Erythroblast (primary cell): ENCODE measurements at regions not wholly inside any gene's neighbourhood (a gene's known extent, or its start where the extent isn't known, plus 50 kb on each side); places are given as distances from the start of the nearest gene placed in this dataset.
A peak's percentile ranks its signal among the peaks of the same experiment; 100 is the strongest.
"Not testable (repeated sequence)": the region's sequence is repeated elsewhere in the genome, so short reads cannot be mapped to it uniquely, and the experiment has no call there.

Experiments used
- DNase-seq, 2 experiments: peaks; one replicate each; lab custom pipeline; 2025; lab: John Stamatoyannopoulos, UW
- GATA1 ChIP-seq: IDR thresholded peaks from 2 replicates; pipeline ENCODE4 v1.6.1; 2011; ENCODE audit warnings: low read depth, mild to moderate bottlenecking, control low read depth, low read length, moderate library complexity
- POLR2A ChIP-seq: IDR thresholded peaks from 2 replicates; pipeline ENCODE4 v1.6.1; 2011; ENCODE audit warnings: mild to moderate bottlenecking, low read length

GRCh38 chr2:191500884-191501560, 176.9 kb upstream of the NABP1 start:
- no peak for DNase-seq
- TF ChIP-seq GATA1 (no peak), POLR2A (no peak)

DNA sequence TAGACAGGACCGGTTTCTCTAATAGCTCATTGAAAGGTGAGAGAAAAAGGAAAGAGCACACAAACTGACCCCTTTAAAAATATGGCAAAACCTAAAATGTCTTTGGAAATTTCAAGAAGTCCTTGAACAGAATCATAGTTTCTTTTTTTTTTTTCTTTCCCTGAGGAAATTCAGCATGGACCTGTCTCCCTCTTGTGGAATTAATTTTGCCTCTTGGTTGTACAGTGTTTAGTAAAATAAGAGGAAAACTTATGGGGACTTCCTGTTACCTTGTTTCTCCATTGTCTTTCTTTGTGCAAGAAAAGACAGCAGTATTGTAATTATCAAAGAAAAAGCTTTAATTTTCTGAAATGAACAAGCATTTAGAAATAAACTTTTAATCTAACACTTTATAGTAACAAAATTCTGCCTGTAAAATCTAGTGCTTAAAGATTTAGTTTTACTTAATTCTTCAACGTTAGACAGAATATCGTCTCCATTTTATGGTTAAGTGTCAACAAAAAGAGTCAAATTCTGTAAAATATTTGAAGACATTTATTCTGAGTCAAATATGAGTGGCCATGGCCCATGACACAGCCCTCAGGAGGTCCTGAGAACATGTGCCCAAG, 176.3 kb upstream of the NABP1 start:
- TF ChIP-seq GATA1 = no peak
- TF ChIP-seq POLR2A = no peak
- DNase-seq = no peak

- TF ChIP-seq GATA1 (no peak), POLR2A (no peak)
- no peak for DNase-seq
These were observed 171.4 kb upstream of the NABP1 start for GRCh38 chr2:191506515-191506914.

DNA sequence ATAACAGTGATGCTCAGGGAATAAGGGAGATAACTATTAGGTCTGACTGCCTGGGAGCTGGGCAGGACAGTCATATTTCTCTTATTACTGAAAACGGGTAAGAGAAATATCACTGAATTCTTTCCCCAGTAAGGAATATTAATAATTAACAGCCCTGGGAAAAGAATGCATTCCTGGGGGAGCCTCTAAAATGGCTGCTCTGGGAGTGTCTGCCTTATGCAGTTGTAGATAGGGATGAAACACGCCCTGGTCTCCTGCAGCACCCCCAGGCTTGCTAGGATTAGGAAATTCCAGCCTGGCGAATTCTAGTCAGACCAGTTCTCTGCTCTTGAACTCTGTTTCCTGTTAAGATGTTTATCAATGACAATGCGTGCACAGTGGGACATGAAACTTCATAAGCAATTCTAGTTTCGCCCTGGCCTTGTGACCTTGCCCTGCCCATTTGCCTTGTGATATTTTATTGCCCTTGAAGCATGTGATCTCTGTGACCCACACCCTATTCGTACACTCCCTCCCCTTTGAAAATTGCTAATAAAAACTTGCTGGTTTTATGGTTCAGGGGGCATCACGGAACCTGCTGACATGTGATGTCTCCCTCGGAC, 170.6 kb upstream of the NABP1 start:
- DNase-seq = not testable (repeated sequence)

- DNase-seq = no peak
- TF ChIP-seq GATA1 (no peak), POLR2A (no peak)
These were observed 169.2 kb upstream of the NABP1 start for GRCh38 chr2:191508738-191509137.

GRCh38 chr2:191512216-191512835, 165.6 kb upstream of the NABP1 start:
- TF ChIP-seq POLR2A (no peak), GATA1 (no peak)
- DNase-seq = no peak

- TF ChIP-seq POLR2A (no peak), GATA1 (no peak)
- no peak for DNase-seq
These were observed 165.1 kb upstream of the NABP1 start for GRCh38 chr2:191512874-191513273.

DNA sequence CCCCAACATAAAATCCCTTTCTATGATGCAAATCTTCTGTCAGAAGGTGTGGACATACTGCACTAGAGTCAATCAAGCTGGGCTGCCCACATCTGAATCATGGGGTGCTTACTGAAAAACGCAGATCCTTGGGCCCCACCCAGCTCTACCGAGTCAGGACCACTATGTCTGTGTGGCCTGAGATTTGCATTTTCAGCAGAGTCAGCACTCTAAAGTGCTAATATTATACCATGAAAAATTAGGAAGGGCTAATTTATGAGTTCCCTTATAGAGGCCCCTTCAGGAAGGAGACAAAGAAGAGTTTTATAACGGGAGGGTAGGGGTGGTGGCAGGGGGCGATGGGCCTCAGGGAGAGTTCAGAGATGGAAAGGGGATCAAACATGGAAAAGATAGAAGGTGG, 163.3 kb upstream of the NABP1 start:
- TF ChIP-seq POLR2A (no peak), GATA1 (no peak)

DNA sequence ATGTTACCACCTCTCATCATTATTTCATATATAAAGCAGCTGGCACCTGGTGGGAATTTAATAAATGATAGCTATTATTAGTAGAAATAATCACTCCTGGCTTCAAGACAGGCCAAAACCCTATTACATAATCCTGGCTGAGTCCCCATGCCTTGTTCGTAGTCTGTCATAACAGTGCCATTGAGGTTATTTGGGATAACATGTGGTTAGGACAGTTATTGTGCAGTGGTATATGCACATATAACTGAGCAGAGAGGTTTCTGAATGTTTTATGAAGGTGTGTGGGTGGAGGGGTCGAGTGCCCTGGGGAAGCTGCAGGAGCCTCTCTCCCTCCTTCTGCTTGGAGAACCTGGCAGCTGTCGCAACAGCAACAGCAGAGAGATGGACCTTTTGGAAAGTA, 162.4 kb upstream of the NABP1 start:
- no peak for DNase-seq

More for the DNA sequence above, 163.3 kb upstream of the NABP1 start:
- no peak for DNase-seq

DNA sequence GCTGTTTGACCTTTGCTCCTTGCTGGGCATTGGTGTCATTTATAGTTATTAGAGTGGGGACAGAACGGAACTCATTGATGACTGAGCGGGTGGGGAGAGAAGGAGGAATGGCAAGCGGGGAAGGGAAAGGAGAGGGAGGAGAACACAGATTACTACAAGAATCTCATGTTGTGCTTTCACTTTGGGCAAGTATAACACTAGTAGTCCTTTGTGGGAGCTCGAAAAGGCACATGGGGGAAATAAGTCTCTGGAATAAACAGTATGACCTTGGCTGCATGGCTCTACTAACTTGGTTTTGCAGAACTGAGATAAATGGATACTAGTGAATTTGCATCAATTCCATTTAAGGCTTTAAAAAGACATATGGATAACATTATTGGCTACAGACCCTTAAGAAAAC, 161.7 kb upstream of the NABP1 start:
- DNase-seq = no peak

More for the DNA sequence above, 162.4 kb upstream of the NABP1 start:
- no peak for TF ChIP-seq POLR2A
- TF ChIP-seq GATA1 = no peak

GRCh38 chr2:191521608-191522208, 156.2 kb upstream of the NABP1 start:
- DNase-seq = peak in 1 of 2 experiments; percentile 5
- TF ChIP-seq POLR2A = no peak
- no peak for TF ChIP-seq GATA1

More for the DNA sequence above, 161.7 kb upstream of the NABP1 start:
- TF ChIP-seq GATA1 (no peak), POLR2A (no peak)

GRCh38 chr2:191522478-191523120, 155.3 kb upstream of the NABP1 start:
- DNase-seq = no peak
- TF ChIP-seq GATA1 (no peak), POLR2A (no peak)

- TF ChIP-seq POLR2A (no peak), GATA1 (no peak)
- no peak for DNase-seq
These were observed 151.8 kb upstream of the NABP1 start for GRCh38 chr2:191526091-191526490.

DNA sequence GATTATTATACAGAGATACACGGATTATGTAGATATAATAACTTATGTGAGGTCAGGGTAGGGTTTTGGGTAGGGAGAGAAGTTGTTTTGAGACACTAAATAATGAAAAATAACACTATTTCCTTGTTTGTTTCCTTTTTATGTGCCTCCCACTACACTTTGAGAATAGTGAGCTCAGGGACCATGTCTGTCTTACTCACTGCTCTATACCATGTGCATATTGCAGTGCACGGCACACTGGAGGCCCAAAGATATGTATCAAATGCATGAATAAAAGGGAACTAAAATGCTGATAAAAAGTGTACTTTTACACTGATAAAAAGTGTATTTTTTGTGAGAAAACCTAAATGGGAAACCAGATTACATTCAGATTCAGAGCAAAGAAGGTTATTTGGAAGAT, 151.4 kb upstream of the NABP1 start:
- DNase-seq = no peak
- no peak for TF ChIP-seq POLR2A
- no peak for TF ChIP-seq GATA1
